Left ventricle myocardium inferior (tissue), 1 donor: ENCODE measurements at regions not wholly inside any gene's neighbourhood (a gene's known extent, or its start where the extent isn't known, plus 50 kb on each side); places are given as distances from the start of the nearest gene placed in this dataset.

ENCODE experiments used
- DNase-seq: peaks from one replicate; pipeline ENCODE4 v3.0.0-alpha.2; 2020
- H3K27ac ChIP-seq: fragments of 200-600 bp; replicated peaks from 2 replicates; pipeline ENCODE4 v1.8.0; 2021
- H3K27me3 ChIP-seq: fragments of 200-600 bp; 2 replicates; pipeline ENCODE4 v1.8.0; 2021; ENCODE audit warnings: low read depth
- H3K36me3 ChIP-seq: fragments of 200-600 bp; 2 replicates; pipeline ENCODE4 v1.8.0; 2021
- H3K4me1 ChIP-seq: fragments of 200-600 bp; 2 replicates; pipeline ENCODE4 v1.8.0; 2021
- H3K4me3 ChIP-seq: fragments of 200-600 bp; 2 replicates; pipeline ENCODE4 v1.8.0; 2021; ENCODE audit warnings: mild to moderate bottlenecking, moderate library complexity
- H3K9me3 ChIP-seq: fragments of 200-600 bp; replicated peaks from 2 replicates; pipeline ENCODE4 v1.8.0; 2021
- intact Hi-C: fragments of 100-400 bp; cut with micrococcal nuclease; formaldehyde crosslinking; loops from one replicate; pipeline ENCODE4 v1.11.0; 2022
- TF ChIP-seq, protein P1 (sequence below): fragments of 200-600 bp; IDR thresholded peaks from 2 replicates; pipeline ENCODE4 v1.8.0; 2021; ENCODE audit warnings: antibody characterized with exemption, mild to moderate bottlenecking, borderline replicate concordance
- donor health status: DM: no; HTN: yes; CAD: no; lungs with severe emphysema.

DNA sequence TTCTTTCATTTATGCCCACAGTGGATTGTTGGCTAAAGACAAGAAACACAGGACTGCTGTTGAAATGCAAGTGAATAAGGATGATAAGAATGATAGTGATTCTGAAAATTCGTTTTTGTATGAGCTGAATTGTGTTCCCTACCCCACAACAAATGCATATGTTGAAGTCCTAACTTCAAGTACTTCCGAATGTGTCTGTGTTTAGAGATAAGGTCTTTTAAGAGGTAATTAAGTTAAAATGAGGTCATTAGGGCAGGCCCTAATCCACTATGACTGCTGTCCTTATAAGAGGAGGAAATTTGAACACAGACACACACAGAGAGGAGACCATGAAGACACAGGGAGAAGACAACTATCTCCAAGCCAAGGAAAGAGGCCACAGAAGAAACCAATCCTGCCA, 126.6 kb upstream of the ACSL4 start:
- DNase-seq, result no peak
- TF ChIP-seq, protein P1, sequence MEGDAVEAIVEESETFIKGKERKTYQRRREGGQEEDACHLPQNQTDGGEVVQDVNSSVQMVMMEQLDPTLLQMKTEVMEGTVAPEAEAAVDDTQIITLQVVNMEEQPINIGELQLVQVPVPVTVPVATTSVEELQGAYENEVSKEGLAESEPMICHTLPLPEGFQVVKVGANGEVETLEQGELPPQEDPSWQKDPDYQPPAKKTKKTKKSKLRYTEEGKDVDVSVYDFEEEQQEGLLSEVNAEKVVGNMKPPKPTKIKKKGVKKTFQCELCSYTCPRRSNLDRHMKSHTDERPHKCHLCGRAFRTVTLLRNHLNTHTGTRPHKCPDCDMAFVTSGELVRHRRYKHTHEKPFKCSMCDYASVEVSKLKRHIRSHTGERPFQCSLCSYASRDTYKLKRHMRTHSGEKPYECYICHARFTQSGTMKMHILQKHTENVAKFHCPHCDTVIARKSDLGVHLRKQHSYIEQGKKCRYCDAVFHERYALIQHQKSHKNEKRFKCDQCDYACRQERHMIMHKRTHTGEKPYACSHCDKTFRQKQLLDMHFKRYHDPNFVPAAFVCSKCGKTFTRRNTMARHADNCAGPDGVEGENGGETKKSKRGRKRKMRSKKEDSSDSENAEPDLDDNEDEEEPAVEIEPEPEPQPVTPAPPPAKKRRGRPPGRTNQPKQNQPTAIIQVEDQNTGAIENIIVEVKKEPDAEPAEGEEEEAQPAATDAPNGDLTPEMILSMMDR, result no peak
- H3K4me3 ChIP-seq, result no peak overlapping the region
- intact Hi-C loops, result loop anchor here (10.0 kb wide), 1 partner anchor 145 kb away; no protein-coding TSS in a partner anchor
- H3K4me1 ChIP-seq, result peaks cover 8% of the 10 kb centered on the region
- no peaks in the 10 kb centered on the region for H3K27me3 ChIP-seq
- no peak overlapping the region for H3K27ac ChIP-seq
- no peaks in the 10 kb centered on the region for H3K9me3 ChIP-seq
- no peaks in the 10 kb centered on the region for H3K36me3 ChIP-seq

DNA sequence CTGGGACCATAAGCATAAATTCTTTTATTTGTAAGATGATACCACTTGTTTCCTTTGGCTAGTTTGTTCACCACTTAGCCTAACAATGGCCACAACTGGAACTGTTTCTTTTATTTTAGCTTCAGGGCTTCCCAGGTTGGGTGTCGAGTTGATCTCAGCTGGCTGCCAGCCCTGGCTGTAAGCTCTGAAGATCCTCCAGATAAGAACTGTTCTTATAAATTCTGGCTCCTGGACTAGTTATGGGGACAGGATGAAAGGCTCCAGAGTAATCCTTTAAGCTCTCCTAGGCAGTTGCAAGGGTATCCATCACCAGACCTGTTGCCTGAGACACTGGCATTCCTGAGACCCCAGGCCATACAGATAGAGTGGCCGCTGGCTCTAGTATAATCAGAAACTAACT, 129.4 kb upstream of the ACSL4 start:
- H3K9me3 ChIP-seq, result no peaks in the 10 kb centered on the region
- no peak overlapping the region for H3K4me3 ChIP-seq
- H3K27ac ChIP-seq, result no peak overlapping the region
- TF ChIP-seq, protein P1, result no peak
- no peaks in the 10 kb centered on the region for H3K36me3 ChIP-seq
- no peak for DNase-seq
- intact Hi-C loops, result no loop called here
- H3K27me3 ChIP-seq, result no peaks in the 10 kb centered on the region
- H3K4me1 ChIP-seq, result peaks cover 4% of the 10 kb centered on the region

DNA sequence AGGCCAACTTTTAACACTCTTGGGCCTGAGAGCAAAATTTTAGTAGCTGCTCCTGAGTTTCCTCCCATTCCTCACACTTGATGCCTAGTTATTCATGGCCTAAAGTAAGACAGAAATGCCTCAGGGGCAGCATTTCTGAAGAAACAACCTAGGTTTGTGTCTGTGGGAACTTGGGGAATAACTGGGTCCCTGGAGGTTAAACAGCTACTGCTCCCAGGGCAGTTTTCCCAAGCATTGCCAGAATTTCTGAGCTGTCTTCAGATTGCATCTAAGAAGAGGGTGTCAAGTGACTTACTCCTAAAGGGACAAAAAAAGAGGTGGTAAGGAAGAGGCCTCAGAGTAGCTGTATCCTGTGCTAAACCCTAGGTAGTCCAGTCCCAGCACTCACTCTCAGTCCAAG, 130.8 kb upstream of the ACSL4 start:
- intact Hi-C loops, result no loop called here
- DNase-seq, result no peak
- Histone ChIP-seq H3K4me3 (no peak overlapping the region), H3K9me3 (no peaks in the 10 kb centered on the region), H3K27ac (no peak overlapping the region), H3K4me1 (no peaks in the 10 kb centered on the region), H3K27me3 (no peaks in the 10 kb centered on the region), H3K36me3 (no peaks in the 10 kb centered on the region)
- TF ChIP-seq, protein P1, result no peak

DNA sequence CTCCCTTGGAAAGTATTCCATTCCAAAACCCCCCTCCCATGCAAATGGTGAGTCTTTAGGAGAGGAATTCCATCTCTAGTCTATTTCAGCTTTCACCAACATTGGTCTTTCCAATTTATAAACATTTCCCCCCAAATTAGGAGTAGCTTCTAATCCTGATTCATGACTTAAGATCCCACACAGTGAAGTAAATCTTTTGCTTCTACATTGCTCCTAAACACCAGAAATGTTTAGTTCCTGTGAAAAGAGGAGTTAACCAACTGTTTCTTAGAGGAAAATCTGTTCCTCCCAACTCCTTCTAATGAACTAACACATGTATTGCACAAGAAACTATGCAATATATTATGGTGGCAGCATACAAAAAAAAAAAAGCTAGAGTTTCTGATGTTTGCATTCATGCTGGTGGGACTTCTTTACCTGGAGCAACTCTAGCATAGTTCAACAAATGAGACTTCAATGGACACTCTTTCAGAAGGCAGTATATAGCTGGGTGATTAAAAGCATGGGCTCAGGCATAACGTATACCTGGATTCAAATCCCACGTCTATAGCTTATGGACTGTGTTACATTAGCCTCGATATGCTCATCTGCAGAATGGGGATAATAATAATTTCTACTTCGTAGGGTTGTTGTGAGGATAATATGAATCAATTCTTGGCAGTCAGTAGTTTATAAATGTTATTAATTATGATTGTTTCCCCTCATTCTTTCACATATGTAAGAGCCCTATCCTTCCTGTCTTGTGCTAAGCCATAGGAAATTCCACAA, 131.6 kb upstream of the TMEM164 start:
- DNase-seq, result no peak
- H3K4me1 ChIP-seq, result no peaks in the 10 kb centered on the region
- no peak overlapping the region for H3K4me3 ChIP-seq
- no peaks in the 10 kb centered on the region for H3K27me3 ChIP-seq
- TF ChIP-seq, protein P1, result no peak
- no peak overlapping the region for H3K27ac ChIP-seq
- H3K9me3 ChIP-seq, result no peaks in the 10 kb centered on the region
- H3K36me3 ChIP-seq, result no peaks in the 10 kb centered on the region
- intact Hi-C loops, result no loop called here

DNA sequence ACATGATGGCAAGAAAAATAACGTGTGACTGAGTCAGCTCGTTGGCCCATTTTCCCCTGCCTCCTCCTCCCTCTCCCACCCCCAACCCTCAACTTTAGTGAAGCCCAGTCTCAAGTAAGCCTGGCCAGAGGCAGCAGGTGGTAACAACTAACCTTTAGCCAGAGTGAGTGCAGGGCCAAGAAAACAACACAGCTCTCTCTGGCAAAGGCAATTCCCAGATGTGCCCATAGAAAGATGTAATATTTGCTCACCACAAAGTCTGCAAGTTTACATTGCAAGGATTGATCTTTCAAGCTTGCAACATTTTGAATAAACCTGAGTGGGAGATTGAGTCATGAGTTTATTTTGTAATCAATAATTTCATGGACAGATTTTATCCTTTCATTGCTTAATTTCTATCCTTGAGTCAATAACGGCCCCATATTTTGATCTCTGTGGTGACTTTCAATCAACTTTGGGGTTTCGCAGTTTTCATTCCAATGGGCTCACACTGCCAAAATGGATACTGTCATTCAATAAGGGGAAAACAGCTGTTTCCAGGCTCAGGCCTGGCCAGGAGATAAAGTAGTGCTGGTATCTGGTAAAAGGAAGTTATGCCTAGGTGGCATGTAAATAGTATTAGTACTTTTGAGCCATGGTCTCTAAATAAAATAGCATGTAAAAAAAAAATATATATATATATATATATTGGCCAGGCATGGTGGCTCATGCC, 130.7 kb upstream of the TMEM164 start:
- TF ChIP-seq, protein P1, result no peak
- Histone ChIP-seq H3K36me3 (no peaks in the 10 kb centered on the region), H3K27ac (no peak overlapping the region), H3K27me3 (no peaks in the 10 kb centered on the region), H3K4me3 (no peak overlapping the region), H3K9me3 (no peaks in the 10 kb centered on the region), H3K4me1 (no peaks in the 10 kb centered on the region)
- DNase-seq, result no peak
- intact Hi-C loops, result no loop called here
